GM18505 (cell line): ENCODE measurements at regions not wholly inside any gene's neighbourhood (a gene's known extent, or its start where the extent isn't known, plus 50 kb on each side); places are given as distances from the start of the nearest gene placed in this dataset.

Source experiments
- ATAC-seq: cut with Tn5 transposase; IDR thresholded peaks from one replicate; pipeline ENCODE4 v1.9.1; 2021; ENCODE audit not compliant: unreplicated experiment
- POLR2A ChIP-seq: IDR thresholded peaks from 4 replicates; pipeline ENCODE4 v1.6.1; 2011; ENCODE audit warnings: borderline replicate concordance; ENCODE audit not compliant: insufficient read depth, insufficient read length; ENCODE audit errors: extremely low read depth

DNA sequence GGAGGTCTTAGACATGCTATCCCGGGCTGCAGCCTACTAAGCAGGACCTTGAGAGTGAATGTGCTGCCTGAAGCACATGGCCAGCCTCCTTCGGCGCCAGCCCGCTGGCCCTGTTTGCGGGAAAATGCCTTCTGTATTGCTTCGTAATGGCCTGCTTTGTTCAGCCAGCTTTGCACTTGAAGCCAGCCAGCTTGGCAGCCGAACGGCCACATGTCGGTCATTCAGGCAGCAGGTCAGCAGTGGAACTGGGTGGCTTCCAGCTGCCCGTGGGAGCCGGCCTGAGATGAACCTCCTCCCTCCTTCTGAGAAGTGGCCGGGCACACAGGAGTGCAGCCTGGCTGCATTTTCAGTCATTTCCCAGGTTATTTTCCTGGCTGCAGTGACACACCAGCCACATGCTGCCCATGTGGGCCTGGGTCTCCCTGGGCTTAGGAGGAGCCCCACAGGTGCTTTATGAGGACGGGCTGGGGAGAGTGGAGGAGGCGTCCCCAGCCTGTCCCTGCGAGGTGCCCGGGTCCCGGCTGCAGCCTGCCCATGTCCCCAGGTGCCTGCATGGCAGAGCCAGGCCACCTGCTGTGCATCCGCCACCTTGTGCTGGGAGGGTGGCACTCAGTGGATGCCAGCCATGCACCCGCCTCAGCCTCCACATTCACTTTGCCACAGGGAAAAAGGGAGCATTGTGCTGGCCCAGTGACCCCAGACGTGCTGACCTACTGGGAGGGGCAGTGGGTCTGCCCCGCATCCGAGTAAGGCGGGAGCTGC lies 103.5 kb downstream of the SIK1 start:
- no peak for TF ChIP-seq POLR2A
- no peak for ATAC-seq

DNA sequence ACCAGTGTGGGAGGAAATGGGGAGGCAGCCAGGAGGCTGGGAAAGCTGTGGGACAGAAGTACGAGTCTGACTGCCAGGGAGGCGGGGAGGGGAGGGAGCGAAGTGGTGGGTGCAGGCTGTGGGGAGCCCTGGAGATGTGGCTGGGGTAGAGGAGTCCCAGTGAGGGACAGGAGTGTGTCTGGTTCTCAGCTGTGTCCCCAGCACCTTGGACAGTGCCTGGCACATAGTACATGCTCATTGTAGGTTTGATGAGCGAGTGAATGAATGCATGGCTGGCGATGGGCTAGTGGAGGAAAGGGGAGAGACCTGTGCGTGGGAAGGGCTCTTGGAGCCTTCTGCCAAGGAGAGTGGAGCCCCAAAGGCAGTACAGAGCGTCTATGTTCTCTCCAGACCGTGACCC lies 104.1 kb downstream of the SIK1 start:
- no peak for ATAC-seq
- no peak for TF ChIP-seq POLR2A

DNA sequence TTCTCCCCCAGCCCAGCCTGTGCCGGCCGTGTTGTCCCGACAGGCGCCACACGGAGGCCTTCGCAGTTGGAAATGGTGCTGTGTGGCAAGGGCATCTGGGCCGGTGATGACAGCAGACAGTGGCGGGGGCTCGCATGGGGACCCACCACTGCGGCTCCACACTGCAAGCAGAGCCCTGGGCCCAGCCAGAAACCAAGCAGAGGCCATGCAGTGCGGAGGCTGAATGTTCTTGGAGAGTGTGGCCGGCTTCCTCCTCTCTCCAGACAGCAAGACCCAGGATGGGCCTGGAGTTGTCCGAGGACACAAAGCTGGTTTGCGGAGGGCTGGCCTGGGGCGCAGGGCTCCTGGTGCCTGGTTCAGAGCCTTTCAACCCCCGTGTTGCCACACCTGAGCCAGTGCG lies 104.6 kb downstream of the SIK1 start:
- TF ChIP-seq POLR2A: no peak

DNA sequence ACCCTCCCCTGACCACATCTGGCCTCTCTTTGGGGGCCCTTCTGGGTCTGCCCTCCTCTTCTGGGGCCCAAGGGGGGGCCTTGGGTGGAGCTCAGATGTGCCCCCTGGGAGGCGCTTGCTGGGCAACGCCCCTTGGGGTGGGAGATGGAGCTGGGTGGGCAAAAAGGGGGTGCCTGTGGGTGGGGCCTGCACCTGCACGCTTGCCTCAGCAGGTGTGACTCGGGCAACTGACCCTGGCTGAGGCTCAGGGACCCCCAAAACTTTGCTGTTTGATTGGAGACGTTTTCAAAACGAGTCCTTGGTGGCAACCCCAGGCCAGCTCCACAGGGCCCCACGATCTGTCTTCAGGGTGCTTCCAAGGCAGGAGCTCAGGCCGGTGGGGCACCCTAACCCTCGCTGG lies 105.3 kb downstream of the SIK1 start:
- no peak for TF ChIP-seq POLR2A
- ATAC-seq: no peak

More for the DNA sequence above, 104.6 kb downstream of the SIK1 start:
- ATAC-seq: no peak

DNA sequence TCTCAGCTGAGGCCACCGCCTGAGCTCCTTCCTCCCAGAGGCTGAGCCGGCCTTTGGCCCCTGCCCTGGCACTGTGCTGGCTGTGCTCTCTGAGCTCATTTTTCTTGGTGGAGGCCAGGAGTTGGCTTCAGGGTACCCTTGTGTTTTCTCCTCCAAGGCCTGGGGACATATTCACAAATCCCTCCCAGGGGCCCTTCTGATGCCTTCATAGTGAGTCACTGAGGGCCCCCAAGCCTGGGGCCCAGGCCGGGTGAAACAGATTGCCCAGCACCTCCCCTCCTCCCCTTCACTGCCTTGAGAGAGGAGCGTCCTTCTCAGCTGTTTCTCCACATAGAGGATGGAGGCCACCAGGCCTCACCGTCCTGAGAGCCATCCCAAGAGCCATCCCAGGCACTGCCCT lies 105.8 kb downstream of the SIK1 start:
- no peak for TF ChIP-seq POLR2A
- ATAC-seq: no peak

DNA sequence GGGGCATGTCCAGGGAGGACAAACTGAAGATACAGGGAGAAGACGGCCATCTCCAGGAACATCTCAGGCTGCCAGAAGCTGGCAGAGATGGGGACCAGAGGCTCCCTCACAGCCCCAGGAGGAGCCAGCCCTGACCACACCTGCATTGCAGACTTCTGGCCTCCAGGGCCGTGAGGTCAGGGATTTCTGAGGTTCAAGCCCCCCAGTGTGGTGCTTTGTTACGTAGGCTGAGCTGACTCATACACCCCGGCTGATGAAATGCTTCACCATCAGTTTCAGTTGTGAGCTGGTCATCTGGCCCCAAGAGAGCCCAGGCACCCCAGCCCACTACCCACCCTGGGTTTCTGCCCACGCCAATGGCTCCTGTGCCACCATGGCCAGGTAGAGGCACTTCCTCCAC lies 106.4 kb downstream of the SIK1 start:
- no peak for TF ChIP-seq POLR2A
- ATAC-seq: no peak

DNA sequence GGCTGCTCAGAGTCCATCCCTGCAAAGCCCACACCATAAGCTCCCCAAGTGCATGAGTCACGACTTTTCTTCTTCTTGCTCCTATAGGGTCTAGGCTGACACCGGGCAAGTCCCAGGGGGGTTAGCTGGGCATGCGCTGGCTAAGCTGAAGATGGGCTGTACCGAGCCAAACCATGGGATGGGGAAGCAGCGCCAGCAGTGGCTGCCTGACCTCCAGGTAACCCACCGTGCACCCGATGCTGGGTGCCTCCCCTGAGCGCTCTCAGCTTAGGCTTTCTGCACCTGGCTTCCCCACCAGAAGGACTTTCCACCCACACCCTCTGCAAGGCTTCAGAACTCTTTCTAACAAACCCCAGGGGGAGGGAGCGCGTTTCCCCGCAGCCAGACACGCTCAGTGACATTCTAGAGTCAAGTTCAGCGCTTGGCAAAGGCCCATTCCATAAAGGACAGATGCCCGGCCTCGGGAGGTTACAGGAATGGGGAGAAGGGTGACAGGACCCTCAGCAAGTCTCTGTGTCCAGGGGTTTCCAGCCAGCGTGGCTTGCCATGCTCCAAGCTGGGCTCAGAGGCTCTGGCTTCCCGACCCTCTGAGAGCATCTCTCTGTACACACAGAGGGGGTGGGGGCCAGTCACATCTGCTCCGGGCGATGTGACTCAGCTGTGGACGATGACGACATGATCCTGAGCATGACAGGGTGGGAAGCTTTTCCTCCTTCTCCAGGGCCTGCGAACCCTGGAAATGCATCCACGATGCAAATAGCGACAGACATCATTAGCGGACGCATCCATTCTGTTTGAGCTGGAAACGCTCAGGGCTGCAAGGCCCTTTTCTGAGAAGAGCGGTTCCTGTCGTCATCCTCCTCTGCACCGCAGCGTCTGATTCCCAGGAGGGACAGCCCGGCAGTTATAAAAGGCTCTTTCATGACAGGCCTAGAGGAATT lies 107.8 kb downstream of the SIK1 start:
- no peak for ATAC-seq

DNA sequence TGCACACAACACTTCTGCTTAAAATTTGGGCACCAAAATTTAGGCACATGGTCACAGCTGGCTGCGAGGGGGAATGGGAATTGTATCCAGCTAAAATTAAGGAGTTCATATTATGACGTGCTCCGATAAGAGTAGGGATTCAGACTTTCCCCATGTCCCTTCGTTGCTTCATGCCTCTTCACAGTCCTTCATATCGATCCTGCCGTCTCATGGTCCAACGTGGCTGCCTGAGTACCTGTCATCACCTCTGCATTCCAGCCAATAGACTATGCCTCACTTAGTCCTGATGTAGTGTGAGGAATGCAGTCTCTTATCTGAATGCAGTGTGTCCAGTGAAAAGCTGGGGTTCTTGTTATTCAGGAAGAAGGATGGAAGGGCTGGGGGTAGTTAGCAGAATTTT lies 108.6 kb downstream of the SIK1 start:
- no peak for TF ChIP-seq POLR2A
- no peak for ATAC-seq

More for the DNA sequence above, 107.8 kb downstream of the SIK1 start:
- TF ChIP-seq POLR2A: no peak

DNA sequence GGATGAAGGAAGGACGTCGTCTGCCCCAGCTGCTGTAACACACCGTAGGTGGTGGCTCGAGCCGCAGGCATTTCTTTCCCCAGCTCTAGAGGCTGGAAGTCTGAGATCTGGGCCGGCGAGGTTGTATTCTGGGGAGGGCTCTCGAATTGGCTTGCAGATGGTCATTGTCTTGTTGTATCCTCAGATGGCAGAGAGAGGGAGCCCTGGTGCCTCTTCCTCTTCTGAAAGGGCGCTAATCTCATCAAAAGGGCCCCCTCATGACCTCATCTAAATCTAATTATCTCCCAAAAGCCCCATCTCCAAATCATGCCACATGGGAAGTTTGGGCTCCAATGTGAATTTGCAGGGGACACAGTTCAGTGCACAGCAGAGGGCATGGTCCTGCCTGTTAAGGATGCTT lies 109.0 kb downstream of the SIK1 start:
- no peak for ATAC-seq
- no peak for TF ChIP-seq POLR2A

DNA sequence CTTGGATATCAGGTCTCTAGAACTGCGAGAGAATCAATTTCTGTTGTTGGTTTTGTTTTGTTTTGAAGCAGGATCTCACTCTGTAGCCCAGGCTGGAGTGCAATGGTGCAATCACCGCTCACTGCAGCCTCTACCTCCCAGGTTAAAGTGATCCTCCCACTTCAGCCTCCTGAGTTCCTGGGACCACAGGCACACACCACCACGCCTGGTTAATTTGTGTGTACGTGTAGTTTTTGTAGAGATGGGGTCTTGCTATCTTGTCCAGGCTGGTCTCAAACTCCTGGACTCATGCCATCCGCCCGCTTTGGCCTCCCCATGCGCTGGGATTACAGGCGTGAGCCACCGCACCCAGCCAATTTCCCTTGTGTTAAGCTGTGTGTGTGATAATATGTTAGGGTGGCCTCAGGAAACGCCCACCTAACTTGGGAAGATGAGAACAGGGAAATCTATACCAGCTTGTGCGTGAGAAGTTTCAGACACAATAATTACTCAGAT lies 109.6 kb downstream of the SIK1 start:
- no peak for ATAC-seq
- TF ChIP-seq POLR2A: no peak

DNA sequence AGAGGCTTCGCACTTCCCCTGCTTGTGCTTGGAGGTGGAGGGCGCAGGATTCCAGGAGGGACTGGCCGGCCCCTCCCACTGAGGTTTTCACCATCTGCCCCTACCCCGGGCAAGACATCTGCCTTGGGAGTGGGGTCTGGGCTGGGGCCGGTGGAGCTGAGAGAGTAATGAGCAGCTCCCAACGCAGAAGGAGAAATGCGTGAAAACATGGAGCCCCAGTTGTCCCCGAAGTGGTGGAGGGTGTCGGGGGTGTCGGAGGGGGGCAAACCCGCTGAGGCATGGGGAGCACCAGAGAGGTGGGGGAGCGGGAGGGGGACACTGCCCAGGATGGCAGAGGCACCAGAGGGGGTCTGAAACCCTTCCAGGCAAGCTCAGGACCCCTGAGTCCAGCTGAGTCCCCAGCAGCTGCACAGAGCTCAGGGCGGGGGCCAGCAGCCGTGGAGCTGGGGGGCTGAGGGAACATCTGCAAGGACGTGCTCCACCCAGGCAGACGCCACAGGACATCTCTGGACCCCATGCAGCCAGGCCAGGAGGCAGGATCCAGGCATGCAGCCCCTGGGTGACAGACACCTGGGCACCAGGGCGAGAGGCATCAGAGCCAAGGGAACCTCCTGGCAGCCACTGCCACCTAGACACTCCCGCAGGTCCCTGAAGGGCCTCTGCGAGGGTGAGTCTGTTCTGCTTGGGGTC lies 110.6 kb downstream of the SIK1 start:
- no peak for ATAC-seq
- TF ChIP-seq POLR2A: no peak

DNA sequence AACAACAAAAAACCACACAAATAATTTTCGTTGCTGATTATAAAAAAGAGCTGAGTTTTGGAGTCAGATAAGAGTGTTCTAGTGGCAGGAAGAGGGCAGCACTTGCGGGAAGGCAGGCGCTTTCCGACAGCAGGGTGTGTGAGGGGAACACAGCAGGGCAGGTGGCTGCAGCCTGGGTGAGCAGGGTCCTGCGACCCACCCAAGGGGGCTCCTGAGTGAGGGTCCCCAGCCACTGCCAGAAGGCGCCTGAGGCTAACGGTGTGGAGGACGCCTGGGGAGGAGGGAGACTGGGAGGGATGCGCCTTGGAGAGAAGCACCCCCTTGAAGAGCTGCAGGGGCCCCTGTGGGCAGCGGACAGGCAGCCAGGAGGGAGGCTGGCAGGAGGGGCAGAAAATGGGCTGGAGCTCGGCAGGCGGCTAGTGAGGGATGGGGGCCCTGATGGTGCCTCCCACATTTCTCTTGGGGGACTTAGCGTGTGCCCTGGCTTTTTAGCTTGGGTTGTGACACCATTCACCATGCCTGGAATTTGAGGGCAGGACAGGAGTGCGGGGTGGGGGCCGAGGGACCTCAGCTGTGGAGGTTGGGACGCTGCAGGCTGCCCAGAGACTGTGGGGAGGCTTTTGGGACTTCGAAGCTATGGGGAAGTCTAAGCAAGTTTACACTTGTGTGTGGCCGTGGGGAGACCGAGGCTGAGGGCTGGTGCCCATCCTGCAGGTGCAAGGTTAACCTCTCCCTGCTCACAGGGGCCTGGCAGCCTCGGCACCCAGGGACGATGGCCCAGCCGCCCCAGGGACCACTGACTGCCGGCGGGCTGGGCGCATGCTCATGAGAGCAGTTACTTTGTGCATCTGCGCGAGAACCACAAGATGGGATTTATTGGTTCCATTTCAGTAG lies 111.4 kb downstream of the SIK1 start:
- TF ChIP-seq POLR2A: no peak
- no peak for ATAC-seq
